ENCODE measurements at regions not wholly inside any gene's neighbourhood (a gene's known extent, or its start where the extent isn't known, plus 50 kb on each side); places are given as distances from the start of the nearest gene placed in this dataset.

DNA sequence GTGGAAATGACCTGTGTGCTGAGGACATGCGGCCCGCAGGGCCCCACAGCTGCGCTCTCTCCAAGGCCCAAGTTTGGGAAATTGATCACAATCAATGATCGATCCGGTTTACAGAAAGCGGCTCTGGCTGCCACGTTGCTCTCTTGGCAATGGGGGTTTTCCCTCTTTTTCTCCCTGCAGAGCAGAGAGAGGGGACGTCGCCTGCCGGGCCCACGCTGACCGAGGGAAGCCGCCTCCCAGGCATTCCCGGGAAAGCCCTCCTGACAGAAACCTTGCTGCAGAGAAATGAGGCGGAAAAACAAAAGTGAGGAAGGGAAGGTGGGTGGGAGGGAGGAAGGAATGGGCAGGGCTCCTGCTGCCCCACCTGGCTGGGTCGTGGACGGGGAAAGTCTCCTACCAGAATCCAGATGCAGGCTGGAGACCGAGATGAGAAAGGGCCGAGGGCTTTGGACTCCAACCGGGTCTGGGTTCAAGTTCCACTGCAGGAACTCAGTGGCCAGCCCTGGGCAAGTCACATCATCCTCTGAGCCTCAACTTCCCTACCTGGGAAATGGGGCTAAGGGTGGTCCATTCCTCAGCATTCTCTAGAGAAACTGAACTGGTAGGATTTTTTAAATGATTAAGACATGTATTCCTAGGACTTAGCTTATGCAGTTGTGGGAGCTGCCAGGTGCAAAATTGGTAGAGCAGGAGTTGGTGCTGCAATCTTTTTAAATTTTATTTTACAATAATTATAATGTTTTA, 75.5 kb downstream of the PHETA1 start:
- TF ChIP-seq TSHZ2 (CRISPR knock-in tag; IDR thresholded peaks at IDR 0.05) (no peak), ESRRG (CRISPR knock-in tag; IDR thresholded peaks at IDR 0.05) (no peak), ZFP30 (CRISPR knock-in tag; IDR thresholded peaks at IDR 0.05) (no peak), PPARA (CRISPR knock-in tag; IDR thresholded peaks at IDR 0.05; ENCODE audit: borderline replicate concordance) (no peak), ARNTL (CRISPR knock-in tag; IDR thresholded peaks at IDR 0.05; ENCODE audit: borderline replicate concordance, low read depth) (no peak), ZFP3 (CRISPR knock-in tag; IDR thresholded peaks at IDR 0.05) (no peak), OSR1 (CRISPR knock-in tag; IDR thresholded peaks at IDR 0.05) (no peak), ISL1 (CRISPR knock-in tag; IDR thresholded peaks at IDR 0.05) (no peak), SNAI2 (CRISPR knock-in tag; IDR thresholded peaks at IDR 0.05) (no peak), CSRNP3 (CRISPR knock-in tag; IDR thresholded peaks at IDR 0.05) (no peak), ZNF8 (CRISPR knock-in tag; IDR thresholded peaks at IDR 0.05) (no peak), RARB (CRISPR knock-in tag; IDR thresholded peaks at IDR 0.05) (no peak), CREB5 (CRISPR knock-in tag; IDR thresholded peaks at IDR 0.05; ENCODE audit: low read depth) (no peak)
